ENCODE measurements at regions not wholly inside any gene's neighbourhood (a gene's known extent, or its start where the extent isn't known, plus 50 kb on each side); places are given as distances from the start of the nearest gene placed in this dataset.

DNA sequence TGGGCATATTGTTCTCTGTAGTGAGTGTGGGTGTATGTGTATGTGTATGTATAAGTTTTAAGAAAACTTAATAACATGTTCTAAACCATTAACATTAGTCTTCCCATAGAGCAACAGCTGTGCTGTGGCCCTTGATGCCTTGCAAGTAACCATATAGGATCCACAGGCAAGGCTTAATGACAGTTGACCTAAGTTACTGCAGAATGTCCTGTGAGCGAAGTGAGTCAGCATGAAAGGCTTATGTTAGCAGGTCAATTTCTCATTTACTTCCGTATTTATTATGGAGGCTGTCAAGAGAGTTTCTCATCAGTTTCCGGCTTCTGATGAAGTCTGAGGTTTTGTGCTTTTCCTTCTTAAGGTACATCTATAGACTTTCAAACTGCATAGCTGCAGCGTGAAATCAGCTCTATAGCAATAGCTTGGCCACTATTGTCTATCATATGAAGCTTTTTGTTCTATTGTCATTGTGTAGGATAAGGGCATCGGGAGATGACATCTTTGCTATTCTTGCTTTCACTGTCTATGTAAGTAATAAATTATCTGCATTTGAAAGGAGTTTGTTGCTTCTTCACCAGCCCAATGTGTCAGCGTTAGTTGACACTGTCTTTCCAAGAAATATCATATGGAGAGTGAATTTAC, 1153.4 kb upstream of the AGA start:
- H2AFZ ChIP-seq (ENCODE audit: low read depth, low read length, poor library complexity, severe bottlenecking): no peak overlapping the region
- H3K4me2 ChIP-seq (ENCODE audit: low read length): no peak overlapping the region
- H3K36me3 ChIP-seq (ENCODE audit: control insufficient read depth in 1 of 2, insufficient read depth in 2 of 2, low read length in 2 of 2): no peaks in the 10 kb centered on the region
- ChIA-PET CTCF (interaction anchor here (0.7 kb wide), 1 partner anchor 713 kb away, joined by 3 read pairs; no protein-coding TSS in a partner anchor), POLR2A (no interaction called here), RAD21 (ENCODE audit: low non-redundant PET in 1 of 2, low total read pairs in 2 of 2, uncharacterized antibody in 2 of 2, unreplicated experiment in 2 of 2) (no interaction called here)
- BruUV-seq (replicated peaks): no TSS peak
- H4K20me1 ChIP-seq (ENCODE audit: insufficient read depth): no peaks in the 10 kb centered on the region
- no peaks in the 10 kb centered on the region for H3K9me3 ChIP-seq (ENCODE audit: control insufficient read depth in 1 of 2, insufficient read depth in 1 of 2, low read depth in 1 of 2, low read length in 2 of 2)
- TF ChIP-seq, protein P1, sequence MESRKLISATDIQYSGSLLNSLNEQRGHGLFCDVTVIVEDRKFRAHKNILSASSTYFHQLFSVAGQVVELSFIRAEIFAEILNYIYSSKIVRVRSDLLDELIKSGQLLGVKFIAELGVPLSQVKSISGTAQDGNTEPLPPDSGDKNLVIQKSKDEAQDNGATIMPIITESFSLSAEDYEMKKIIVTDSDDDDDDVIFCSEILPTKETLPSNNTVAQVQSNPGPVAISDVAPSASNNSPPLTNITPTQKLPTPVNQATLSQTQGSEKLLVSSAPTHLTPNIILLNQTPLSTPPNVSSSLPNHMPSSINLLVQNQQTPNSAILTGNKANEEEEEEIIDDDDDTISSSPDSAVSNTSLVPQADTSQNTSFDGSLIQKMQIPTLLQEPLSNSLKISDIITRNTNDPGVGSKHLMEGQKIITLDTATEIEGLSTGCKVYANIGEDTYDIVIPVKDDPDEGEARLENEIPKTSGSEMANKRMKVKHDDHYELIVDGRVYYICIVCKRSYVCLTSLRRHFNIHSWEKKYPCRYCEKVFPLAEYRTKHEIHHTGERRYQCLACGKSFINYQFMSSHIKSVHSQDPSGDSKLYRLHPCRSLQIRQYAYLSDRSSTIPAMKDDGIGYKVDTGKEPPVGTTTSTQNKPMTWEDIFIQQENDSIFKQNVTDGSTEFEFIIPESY (IDR thresholded peaks at IDR 0.05; ENCODE audit: extremely low read depth, insufficient replicate concordance, low read length): no peak
- TF ChIP-seq RAD21 (IDR thresholded peaks at IDR 0.05; ENCODE audit: low read depth) (no peak), CBX3 (IDR thresholded peaks at IDR 0.05; ENCODE audit: low read depth) (no peak), SP1 (IDR thresholded peaks at IDR 0.05; ENCODE audit: low read depth) (no peak), ZFX (IDR thresholded peaks at IDR 0.05) (no peak), YY1 (IDR thresholded peaks at IDR 0.05; ENCODE audit: extremely low read depth, insufficient replicate concordance, low read depth, low read length) (no peak), ELF1 (IDR thresholded peaks at IDR 0.05; ENCODE audit: borderline replicate concordance, low read depth) (no peak), EZH2 (IDR thresholded peaks at IDR 0.05) (no peak), JUND (IDR thresholded peaks at IDR 0.05) (no peak), FOSL1 (IDR thresholded peaks at IDR 0.05; ENCODE audit: low read depth) (no peak), CEBPB (IDR thresholded peaks at IDR 0.05; ENCODE audit: low read depth) (no peak), EGR1 (IDR thresholded peaks at IDR 0.05; ENCODE audit: low read depth) (no peak), ZNF274 (IDR thresholded peaks at IDR 0.05; ENCODE audit: low read depth, low read length) (no peak), SRF (IDR thresholded peaks at IDR 0.05; ENCODE audit: low read depth) (no peak), TCF7L2 (IDR thresholded peaks at IDR 0.05; ENCODE audit: borderline replicate concordance, extremely low read depth, insufficient read depth, insufficient read length) (no peak), EZH2phosphoT487 (IDR thresholded peaks at IDR 0.05; ENCODE audit: borderline replicate concordance) (no peak)
- TF ChIP-seq, protein P2, sequence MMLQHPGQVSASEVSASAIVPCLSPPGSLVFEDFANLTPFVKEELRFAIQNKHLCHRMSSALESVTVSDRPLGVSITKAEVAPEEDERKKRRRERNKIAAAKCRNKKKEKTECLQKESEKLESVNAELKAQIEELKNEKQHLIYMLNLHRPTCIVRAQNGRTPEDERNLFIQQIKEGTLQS (IDR thresholded peaks at IDR 0.05): no peak
- TF ChIP-seq, protein P3, sequence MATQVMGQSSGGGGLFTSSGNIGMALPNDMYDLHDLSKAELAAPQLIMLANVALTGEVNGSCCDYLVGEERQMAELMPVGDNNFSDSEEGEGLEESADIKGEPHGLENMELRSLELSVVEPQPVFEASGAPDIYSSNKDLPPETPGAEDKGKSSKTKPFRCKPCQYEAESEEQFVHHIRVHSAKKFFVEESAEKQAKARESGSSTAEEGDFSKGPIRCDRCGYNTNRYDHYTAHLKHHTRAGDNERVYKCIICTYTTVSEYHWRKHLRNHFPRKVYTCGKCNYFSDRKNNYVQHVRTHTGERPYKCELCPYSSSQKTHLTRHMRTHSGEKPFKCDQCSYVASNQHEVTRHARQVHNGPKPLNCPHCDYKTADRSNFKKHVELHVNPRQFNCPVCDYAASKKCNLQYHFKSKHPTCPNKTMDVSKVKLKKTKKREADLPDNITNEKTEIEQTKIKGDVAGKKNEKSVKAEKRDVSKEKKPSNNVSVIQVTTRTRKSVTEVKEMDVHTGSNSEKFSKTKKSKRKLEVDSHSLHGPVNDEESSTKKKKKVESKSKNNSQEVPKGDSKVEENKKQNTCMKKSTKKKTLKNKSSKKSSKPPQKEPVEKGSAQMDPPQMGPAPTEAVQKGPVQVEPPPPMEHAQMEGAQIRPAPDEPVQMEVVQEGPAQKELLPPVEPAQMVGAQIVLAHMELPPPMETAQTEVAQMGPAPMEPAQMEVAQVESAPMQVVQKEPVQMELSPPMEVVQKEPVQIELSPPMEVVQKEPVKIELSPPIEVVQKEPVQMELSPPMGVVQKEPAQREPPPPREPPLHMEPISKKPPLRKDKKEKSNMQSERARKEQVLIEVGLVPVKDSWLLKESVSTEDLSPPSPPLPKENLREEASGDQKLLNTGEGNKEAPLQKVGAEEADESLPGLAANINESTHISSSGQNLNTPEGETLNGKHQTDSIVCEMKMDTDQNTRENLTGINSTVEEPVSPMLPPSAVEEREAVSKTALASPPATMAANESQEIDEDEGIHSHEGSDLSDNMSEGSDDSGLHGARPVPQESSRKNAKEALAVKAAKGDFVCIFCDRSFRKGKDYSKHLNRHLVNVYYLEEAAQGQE (IDR thresholded peaks at IDR 0.05; ENCODE audit: low read depth): no peak
- TF ChIP-seq, protein P4, sequence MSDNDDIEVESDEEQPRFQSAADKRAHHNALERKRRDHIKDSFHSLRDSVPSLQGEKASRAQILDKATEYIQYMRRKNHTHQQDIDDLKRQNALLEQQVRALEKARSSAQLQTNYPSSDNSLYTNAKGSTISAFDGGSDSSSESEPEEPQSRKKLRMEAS (IDR thresholded peaks at IDR 0.05): no peak
- TF ChIP-seq, protein P5, sequence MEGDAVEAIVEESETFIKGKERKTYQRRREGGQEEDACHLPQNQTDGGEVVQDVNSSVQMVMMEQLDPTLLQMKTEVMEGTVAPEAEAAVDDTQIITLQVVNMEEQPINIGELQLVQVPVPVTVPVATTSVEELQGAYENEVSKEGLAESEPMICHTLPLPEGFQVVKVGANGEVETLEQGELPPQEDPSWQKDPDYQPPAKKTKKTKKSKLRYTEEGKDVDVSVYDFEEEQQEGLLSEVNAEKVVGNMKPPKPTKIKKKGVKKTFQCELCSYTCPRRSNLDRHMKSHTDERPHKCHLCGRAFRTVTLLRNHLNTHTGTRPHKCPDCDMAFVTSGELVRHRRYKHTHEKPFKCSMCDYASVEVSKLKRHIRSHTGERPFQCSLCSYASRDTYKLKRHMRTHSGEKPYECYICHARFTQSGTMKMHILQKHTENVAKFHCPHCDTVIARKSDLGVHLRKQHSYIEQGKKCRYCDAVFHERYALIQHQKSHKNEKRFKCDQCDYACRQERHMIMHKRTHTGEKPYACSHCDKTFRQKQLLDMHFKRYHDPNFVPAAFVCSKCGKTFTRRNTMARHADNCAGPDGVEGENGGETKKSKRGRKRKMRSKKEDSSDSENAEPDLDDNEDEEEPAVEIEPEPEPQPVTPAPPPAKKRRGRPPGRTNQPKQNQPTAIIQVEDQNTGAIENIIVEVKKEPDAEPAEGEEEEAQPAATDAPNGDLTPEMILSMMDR (IDR thresholded peaks at IDR 0.05 in 2 of 3, conservative IDR thresholded peaks at IDR 0.05 in 1 of 3; ENCODE audit: borderline replicate concordance in 1 of 3, insufficient read depth in 1 of 3, low read depth in 2 of 3, low read length in 2 of 3): no peak
- no peak overlapping the region for H3K27ac ChIP-seq (ENCODE audit: low read depth, low read length)
- intact Hi-C loops (cut with micrococcal nuclease): loop anchor here (10.0 kb wide), 1 partner anchor 1959 kb away; no protein-coding TSS in a partner anchor
- H3K9ac ChIP-seq (ENCODE audit: low read length): no peak overlapping the region
- DNase-seq (ENCODE audit: low read depth, low spot score) (no peak), ATAC-seq (no peak)
- no peaks in the 10 kb centered on the region for H3K9me2 ChIP-seq (ENCODE audit: insufficient read depth)
- no peaks in the 10 kb centered on the region for H3K27me3 ChIP-seq (ENCODE audit: insufficient read depth, low read length)
- no peaks in the 10 kb centered on the region for H3K79me2 ChIP-seq (ENCODE audit: insufficient read depth, low read length)
- no peak overlapping the region for H3K4me3 ChIP-seq (replicated peaks in 1 of 2; ENCODE audit: low read depth in 1 of 2, low read length in 2 of 2)
- H3K4me1 ChIP-seq (ENCODE audit: control insufficient read depth in 1 of 2, insufficient read depth in 2 of 2, low read length in 2 of 2): no peaks in the 10 kb centered on the region

Data from HCT116 (cell line).